Mesenchymal stem cell (in vitro differentiated cells and primary cell): ENCODE measurements at regions not wholly inside any gene's neighbourhood (a gene's known extent, or its start where the extent isn't known, plus 50 kb on each side); places are given as distances from the start of the nearest gene placed in this dataset.
A peak's percentile ranks its signal among the peaks of the same experiment; 100 is the strongest.
"Not testable (repeated sequence)": the region's sequence is repeated elsewhere in the genome, so short reads cannot be mapped to it uniquely, and the experiment has no call there.

Experiments used
- DNase-seq: peaks from one replicate; pipeline ENCODE4 v3.0.0-alpha.2; 2013
- H2AFZ ChIP-seq: one replicate; pipeline ENCODE4 v1.6.1; 2013; ENCODE audit warnings: low read depth, mild to moderate bottlenecking, control low read depth, inconsistent platforms, low read length, moderate library complexity
- H2AK5ac ChIP-seq: 2 replicates; pipeline ENCODE4 v1.6.1; 2013; ENCODE audit warnings: low read length, moderate library complexity, mild to moderate bottlenecking, inconsistent platforms; ENCODE audit not compliant: severe bottlenecking
- H2BK120ac ChIP-seq: one replicate; pipeline ENCODE4 v1.6.1; 2013; ENCODE audit warnings: low read depth, mild to moderate bottlenecking, inconsistent platforms, low read length, moderate library complexity
- H2BK12ac ChIP-seq, 2 experiments: one replicate each; pipeline ENCODE4 v1.6.1; 2013; ENCODE audit warnings: inconsistent platforms in 2 of 2, low read length in 2 of 2, mild to moderate bottlenecking in 2 of 2, moderate library complexity in 2 of 2, control low read depth in 1 of 2
- H2BK15ac ChIP-seq: one replicate; pipeline ENCODE4 v1.6.1; 2013; ENCODE audit warnings: mild to moderate bottlenecking, low read depth, inconsistent platforms; ENCODE audit not compliant: poor library complexity, severe bottlenecking
- H2BK5ac ChIP-seq: 2 replicates; pipeline ENCODE4 v1.6.1; 2013; ENCODE audit warnings: low read depth, mild to moderate bottlenecking, low read length, control low read depth, inconsistent platforms; ENCODE audit not compliant: poor library complexity, severe bottlenecking
- H3K14ac ChIP-seq, 2 experiments: one replicate each; pipeline ENCODE4 v1.6.1; 2013; ENCODE audit warnings: inconsistent platforms in 2 of 2, low read length in 2 of 2, control low read depth in 1 of 2, mild to moderate bottlenecking in 1 of 2, moderate library complexity in 1 of 2
- H3K18ac ChIP-seq, 2 experiments: one replicate each; pipeline ENCODE4 v1.6.1; 2013; ENCODE audit warnings: inconsistent platforms in 2 of 2, low read length in 2 of 2, control low read depth in 1 of 2, low read depth in 1 of 2, mild to moderate bottlenecking in 1 of 2
- H3K23ac ChIP-seq, 2 experiments: one replicate each; pipeline ENCODE4 v1.6.1; 2013; ENCODE audit warnings: inconsistent platforms in 2 of 2, low read length in 2 of 2, mild to moderate bottlenecking in 2 of 2, moderate library complexity in 2 of 2, control low read depth in 1 of 2
- H3K27ac ChIP-seq: 2 replicates; pipeline ENCODE4 v1.5.1; 2013; ENCODE audit warnings: mild to moderate bottlenecking, moderate library complexity, low read length, control low read depth, inconsistent platforms; ENCODE audit not compliant: poor library complexity, severe bottlenecking
- H3K27me3 ChIP-seq, 2 experiments: 2 replicates each; pipeline versions ENCODE4 v1.6.1 to v1.7.0; 2013; ENCODE audit warnings: low read length in 2 of 2, mild to moderate bottlenecking in 2 of 2, moderate library complexity in 2 of 2, control low read depth in 1 of 2, inconsistent platforms in 1 of 2; ENCODE audit not compliant: control insufficient read depth in 1 of 2, insufficient read depth in 1 of 2
- H3K36me3 ChIP-seq, 2 experiments: 2 replicates each; pipeline versions ENCODE4 v1.6.1 to v1.7.0; 2013; ENCODE audit warnings: low read length in 2 of 2, control low read depth in 1 of 2, inconsistent platforms in 1 of 2, low read depth in 1 of 2, mild to moderate bottlenecking in 1 of 2; ENCODE audit not compliant: insufficient read depth in 2 of 2, control insufficient read depth in 1 of 2
- H3K4ac ChIP-seq, 2 experiments: one replicate each; pipeline ENCODE4 v1.6.1; 2013; ENCODE audit warnings: inconsistent platforms in 2 of 2, low read length in 2 of 2, mild to moderate bottlenecking in 2 of 2, moderate library complexity in 2 of 2, control low read depth in 1 of 2, low read depth in 1 of 2
- H3K4me1 ChIP-seq: 2 replicates; pipeline ENCODE4 v1.6.1; 2013; ENCODE audit warnings: low read depth, low read length, control low read depth; ENCODE audit not compliant: control insufficient read depth, insufficient read depth
- H3K4me2 ChIP-seq: 2 replicates; pipeline ENCODE4 v1.6.1; 2013; ENCODE audit warnings: low read length, mild to moderate bottlenecking, inconsistent platforms; ENCODE audit not compliant: poor library complexity, severe bottlenecking
- H3K4me3 ChIP-seq, 2 experiments: 2 replicates each; pipeline versions ENCODE4 v1.5.1 to v1.7.0; 2013; ENCODE audit warnings: low read length in 2 of 2, mild to moderate bottlenecking in 2 of 2, control low read depth in 1 of 2, low read depth in 1 of 2; ENCODE audit not compliant: insufficient read depth in 1 of 2
- H3K79me1 ChIP-seq: replicated peaks from 2 replicates; pipeline ENCODE4 v1.6.1; 2013; ENCODE audit warnings: mild to moderate bottlenecking, control low read depth, low read length, inconsistent platforms; ENCODE audit not compliant: poor library complexity, severe bottlenecking
- H3K9ac ChIP-seq: 2 replicates; pipeline ENCODE4 v1.7.0; 2013; ENCODE audit warnings: mild to moderate bottlenecking, low read length, moderate library complexity
- H3K9me3 ChIP-seq: 2 replicates; pipeline ENCODE4 v1.7.0; 2013; ENCODE audit warnings: mild to moderate bottlenecking, low read length; ENCODE audit not compliant: control insufficient read depth
- H4K8ac ChIP-seq: one replicate; pipeline ENCODE4 v1.6.1; 2013; ENCODE audit warnings: inconsistent platforms, mild to moderate bottlenecking, low read length, moderate library complexity
- H4K91ac ChIP-seq: one replicate; pipeline ENCODE4 v1.6.1; 2013; ENCODE audit warnings: mild to moderate bottlenecking, low read length, inconsistent platforms
- WGBS: methylation state at CpG from one replicate; pipeline ENCODE4 v1.1.7; 2013; ENCODE audit warnings: mixed read lengths; 5-methylcytosine and 5-hydroxymethylcytosine counted together

- not testable (repeated sequence) for H3K9ac ChIP-seq, H3K27ac ChIP-seq, H3K36me3 ChIP-seq, H2BK12ac ChIP-seq, H2AK5ac ChIP-seq, H4K91ac ChIP-seq, H3K23ac ChIP-seq, H2BK15ac ChIP-seq, H3K27me3 ChIP-seq, H3K4ac ChIP-seq, H3K4me1 ChIP-seq, H3K9me3 ChIP-seq, DNase-seq, H2AFZ ChIP-seq, H2BK120ac ChIP-seq, H3K79me1 ChIP-seq, H3K18ac ChIP-seq, H3K4me2 ChIP-seq, H4K8ac ChIP-seq, H2BK5ac ChIP-seq, H3K14ac ChIP-seq, H3K4me3 ChIP-seq
- WGBS = 96% methylated on average over 1 of the region's 1 CpG
Measured at GRCh38 chr2:52470457-52470856, 1297.1 kb upstream of the CHAC2 start.

GRCh38 chr2:52467189-52467588 is 1300.4 kb upstream of the CHAC2 start:
- H3K36me3 ChIP-seq = no peaks in the 10 kb centered on the region
- no peak overlapping the region for H3K27ac ChIP-seq
- no peak overlapping the region for H3K4me2 ChIP-seq
- no peak overlapping the region for H3K18ac ChIP-seq
- WGBS = 76% methylated on average over 2 of the region's 2 CpGs
- H2BK15ac ChIP-seq = no peak overlapping the region
- H3K23ac ChIP-seq = no peak overlapping the region
- no peak overlapping the region for H4K91ac ChIP-seq
- no peak overlapping the region for H2BK12ac ChIP-seq
- H3K9me3 ChIP-seq = no peaks in the 10 kb centered on the region
- no peak overlapping the region for H2BK5ac ChIP-seq
- no peak overlapping the region for H2BK120ac ChIP-seq
- H3K9ac ChIP-seq = no peak overlapping the region
- no peak overlapping the region for H2AFZ ChIP-seq
- DNase-seq = no peak
- no peak overlapping the region for H4K8ac ChIP-seq
- H3K79me1 ChIP-seq = no peaks in the 10 kb centered on the region
- peaks cover 2% of the 10 kb centered on the region for H3K4me1 ChIP-seq
- H3K4me3 ChIP-seq = no peak overlapping the region
- no peak overlapping the region for H3K14ac ChIP-seq
- H2AK5ac ChIP-seq = peak overlapping the region; percentile 68
- H3K27me3 ChIP-seq = no peaks in the 10 kb centered on the region
- no peak overlapping the region for H3K4ac ChIP-seq

GRCh38 chr2:52465287-52465686 is 1302.3 kb upstream of the CHAC2 start:
- Histone ChIP-seq H3K4me2 (no peak overlapping the region), H4K91ac (no peak overlapping the region), H3K4me3 (no peak overlapping the region), H2BK5ac (no peak overlapping the region), H2AFZ (no peak overlapping the region), H2AK5ac (no peak overlapping the region), H4K8ac (no peak overlapping the region), H3K27ac (peak overlapping the region; percentile 82), H3K4me1 (peaks cover 2% of the 10 kb centered on the region), H3K4ac (no peak overlapping the region), H3K23ac (no peak overlapping the region), H3K27me3 (no peaks in the 10 kb centered on the region), H3K79me1 (no peaks in the 10 kb centered on the region), H3K36me3 (no peaks in the 10 kb centered on the region), H3K14ac (no peak overlapping the region), H3K18ac (no peak overlapping the region), H3K9me3 (no peaks in the 10 kb centered on the region), H3K9ac (no peak overlapping the region), H2BK120ac (no peak overlapping the region), H2BK15ac (no peak overlapping the region), H2BK12ac (no peak overlapping the region)
- DNase-seq = no peak
- no CpG with 5 or more reads among the region's 3 CpGs for WGBS

DNA sequence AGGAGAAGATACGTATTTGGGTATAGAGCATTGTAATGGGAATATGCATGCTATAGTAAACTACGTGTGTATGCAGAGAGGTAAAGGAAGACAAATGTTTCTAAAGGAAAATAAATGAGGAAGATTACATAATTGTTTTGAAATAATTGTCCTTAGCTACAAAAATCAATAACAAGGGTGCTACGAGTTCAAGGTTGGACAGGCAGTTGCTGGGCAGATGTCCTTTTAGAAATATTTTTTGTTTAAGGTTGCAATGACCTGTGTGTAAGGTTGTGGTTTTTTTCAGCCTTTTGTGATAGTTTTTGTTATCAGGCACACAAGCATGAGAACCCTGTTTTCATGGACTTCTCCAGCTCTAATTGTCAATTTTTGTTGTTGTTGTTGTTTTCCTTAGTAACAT is 1304.1 kb upstream of the CHAC2 start:
- 91% methylated on average over 3 of the region's 3 CpGs for WGBS

More for the DNA sequence above, 1304.1 kb upstream of the CHAC2 start:
- Histone ChIP-seq H3K4me2 (no peak overlapping the region), H3K9me3 (no peaks in the 10 kb centered on the region), H4K8ac (no peak overlapping the region), H3K27me3 (no peaks in the 10 kb centered on the region), H3K79me1 (no peaks in the 10 kb centered on the region), H3K4me3 (no peak overlapping the region), H3K4me1 (peaks cover 2% of the 10 kb centered on the region), H3K27ac (no peak overlapping the region), H2AK5ac (no peak overlapping the region), H3K4ac (no peak overlapping the region), H2BK12ac (no peak overlapping the region), H3K36me3 (no peaks in the 10 kb centered on the region), H3K23ac (no peak overlapping the region), H2BK15ac (no peak overlapping the region), H3K18ac (no peak overlapping the region), H2AFZ (no peak overlapping the region), H2BK120ac (no peak overlapping the region), H4K91ac (no peak overlapping the region), H2BK5ac (no peak overlapping the region), H3K14ac (no peak overlapping the region), H3K9ac (no peak overlapping the region)
- DNase-seq = no peak
